ENCODE measurements at regions not wholly inside any gene's neighbourhood (a gene's known extent, or its start where the extent isn't known, plus 50 kb on each side); places are given as distances from the start of the nearest gene placed in this dataset.

GRCh38 chr18:78304192-78305164 is 675.1 kb upstream of the SALL3 start:
- DNase-seq, result no peak

GRCh38 chr18:78305789-78306188 is 673.8 kb upstream of the SALL3 start:
- DNase-seq, result no peak

GRCh38 chr18:78309307-78309706 is 670.3 kb upstream of the SALL3 start:
- DNase-seq, result no peak

- no peak for DNase-seq
These were observed 669.7 kb upstream of the SALL3 start for GRCh38 chr18:78309924-78310323.

- no peak for DNase-seq
These were observed 660.4 kb upstream of the SALL3 start for GRCh38 chr18:78319264-78319663.

- DNase-seq, result no peak
These were observed 659.7 kb upstream of the SALL3 start for GRCh38 chr18:78319961-78320360.

- no peak for DNase-seq
These were observed 658.2 kb upstream of the SALL3 start for GRCh38 chr18:78321402-78321801.

GRCh38 chr18:78323453-78324197 is 656.0 kb upstream of the SALL3 start:
- no peak for DNase-seq

- DNase-seq, result no peak
These were observed 652.0 kb upstream of the SALL3 start for GRCh38 chr18:78327643-78328042.

- no peak for DNase-seq
These were observed 648.9 kb upstream of the SALL3 start for GRCh38 chr18:78330766-78331165.

GRCh38 chr18:78352910-78353309 is 626.7 kb upstream of the SALL3 start:
- DNase-seq, result no peak

GRCh38 chr18:78362198-78362597 is 617.4 kb upstream of the SALL3 start:
- DNase-seq, result no peak

GRCh38 chr18:78363556-78364387 is 615.8 kb upstream of the SALL3 start:
- no peak for DNase-seq

GRCh38 chr18:78364388-78364960 is 615.1 kb upstream of the SALL3 start:
- no peak for DNase-seq

- DNase-seq, result no peak
These were observed 611.6 kb upstream of the SALL3 start for GRCh38 chr18:78367996-78368395.

GRCh38 chr18:78368726-78369125 is 610.9 kb upstream of the SALL3 start:
- DNase-seq, result no peak

GRCh38 chr18:78376046-78376445 is 603.6 kb upstream of the SALL3 start:
- DNase-seq, result no peak

GRCh38 chr18:78378403-78378802 is 601.2 kb upstream of the SALL3 start:
- DNase-seq, result no peak

- no peak for DNase-seq
These were observed 600.6 kb upstream of the SALL3 start for GRCh38 chr18:78378983-78379382.

- DNase-seq, result no peak
These were observed 589.2 kb upstream of the SALL3 start for GRCh38 chr18:78390348-78390951.

GRCh38 chr18:78390952-78391348 is 588.7 kb upstream of the SALL3 start:
- DNase-seq, result no peak

Measured in bone marrow (tissue), 2 donors.